SK-N-SH treated with all-trans-retinoic acid at 6 μM for 48 hours (cell line): ENCODE measurements at regions not wholly inside any gene's neighbourhood (a gene's known extent, or its start where the extent isn't known, plus 50 kb on each side); places are given as distances from the start of the nearest gene placed in this dataset.
"Not testable (repeated sequence)": the region's sequence is repeated elsewhere in the genome, so short reads cannot be mapped to it uniquely, and the experiment has no call there.

Source experiments
- ATAC-seq: fragments of 200-7000 bp; cut with Tn5 transposase; 3 replicates; pipeline ENCODE4 v1.9.1; 2020; ENCODE audit warnings: mild to moderate bottlenecking, moderate library complexity
- ARNTL ChIP-seq: fragments of 450-650 bp; formaldehyde crosslinking; IDR thresholded peaks from 2 replicates; pipeline ENCODE4 v1.5.0; 2020; ENCODE audit warnings: low read depth, mild to moderate bottlenecking, moderate library complexity, borderline replicate concordance
- BACH2 ChIP-seq: fragments of 250-450 bp; sonication (Bioruptor Pico); IDR thresholded peaks from 2 replicates; pipeline ENCODE4 v1.9.0; 2021; ENCODE audit warnings: mild to moderate bottlenecking, borderline replicate concordance
- CSDC2 ChIP-seq: fragments of 250-450 bp; sonication (Bioruptor Pico); IDR thresholded peaks from 2 replicates; pipeline ENCODE4 v1.5.0; 2020; ENCODE audit warnings: mild to moderate bottlenecking, moderate library complexity
- ESRRG ChIP-seq: fragments of 250-450 bp; sonication (Bioruptor Pico); IDR thresholded peaks from 2 replicates; pipeline ENCODE4 v1.6.1; 2021; ENCODE audit warnings: mild to moderate bottlenecking
- GLIS3 ChIP-seq: fragments of 250-450 bp; sonication (Bioruptor Pico); IDR thresholded peaks from 2 replicates; pipeline ENCODE4 v1.5.0; 2020; ENCODE audit warnings: mild to moderate bottlenecking, moderate library complexity
- ISL1 ChIP-seq: fragments of 250-450 bp; sonication (Bioruptor Pico); IDR thresholded peaks from 2 replicates; pipeline ENCODE4 v2.1.2; 2022; ENCODE audit warnings: mild to moderate bottlenecking, moderate library complexity
- OSR1 ChIP-seq: fragments of 250-450 bp; sonication (Bioruptor Pico); IDR thresholded peaks from 2 replicates; pipeline ENCODE4 v1.8.0; 2022; ENCODE audit warnings: moderate library complexity, mild to moderate bottlenecking, inconsistent platforms
- PATZ1 ChIP-seq: fragments of 250-450 bp; sonication (Bioruptor Pico); IDR thresholded peaks from 2 replicates; pipeline ENCODE4 v1.8.0; 2020; ENCODE audit warnings: mild to moderate bottlenecking, moderate library complexity, borderline replicate concordance
- PPARA ChIP-seq: fragments of 250-450 bp; sonication (Bioruptor Pico); IDR thresholded peaks from 2 replicates; pipeline ENCODE4 v1.5.0; 2020; ENCODE audit warnings: mild to moderate bottlenecking, borderline replicate concordance
- TCF4 ChIP-seq: fragments of 250-450 bp; sonication (Bioruptor Pico); IDR thresholded peaks from 2 replicates; pipeline ENCODE4 v1.8.0; 2021; ENCODE audit warnings: mild to moderate bottlenecking, moderate library complexity, borderline replicate concordance
- TOX ChIP-seq: fragments of 250-450 bp; sonication (Bioruptor Pico); IDR thresholded peaks from 2 replicates; pipeline ENCODE4 v1.8.0; 2021; ENCODE audit warnings: mild to moderate bottlenecking, moderate library complexity, borderline replicate concordance
- TSHZ2 ChIP-seq: fragments of 250-450 bp; sonication (Bioruptor Pico); IDR thresholded peaks from 2 replicates; pipeline ENCODE4 v1.5.0; 2020; ENCODE audit warnings: mild to moderate bottlenecking, moderate library complexity
- ZC3H10 ChIP-seq: fragments of 250-450 bp; sonication (Bioruptor Pico); IDR thresholded peaks from 2 replicates; pipeline ENCODE4 v1.5.1; 2021; ENCODE audit warnings: mild to moderate bottlenecking, moderate library complexity
- ZFP3 ChIP-seq: fragments of 250-450 bp; sonication (Bioruptor Pico); IDR thresholded peaks from 2 replicates; pipeline ENCODE4 v1.5.0; 2020; ENCODE audit warnings: mild to moderate bottlenecking, moderate library complexity
- ZFP30 ChIP-seq: fragments of 450-650 bp; formaldehyde crosslinking; IDR thresholded peaks from 2 replicates; pipeline ENCODE4 v1.5.0; 2022; ENCODE audit warnings: mild to moderate bottlenecking, moderate library complexity
- ZNF565 ChIP-seq: fragments of 450-650 bp; formaldehyde crosslinking; conservative IDR thresholded peaks from 2 replicates; pipeline ENCODE4 v1.5.0; 2020; ENCODE audit warnings: low read depth, mild to moderate bottlenecking, moderate library complexity
- ZNF70 ChIP-seq: fragments of 450-650 bp; formaldehyde crosslinking; IDR thresholded peaks from 2 replicates; pipeline ENCODE4 v1.5.0; 2020; ENCODE audit warnings: mild to moderate bottlenecking, moderate library complexity
- ZNF8 ChIP-seq: fragments of 450-650 bp; formaldehyde crosslinking; IDR thresholded peaks from 2 replicates; pipeline ENCODE4 v1.5.0; 2020; ENCODE audit warnings: mild to moderate bottlenecking, moderate library complexity
- TF ChIP-seq, protein P1 (sequence below): fragments of 250-450 bp; sonication (Bioruptor Pico); IDR thresholded peaks from 2 replicates; pipeline ENCODE4 v1.5.1; 2020; ENCODE audit warnings: low read depth, mild to moderate bottlenecking, moderate library complexity
- TF ChIP-seq, protein P2 (sequence below): fragments of 250-450 bp; sonication (Bioruptor Pico); IDR thresholded peaks from 2 replicates; pipeline ENCODE4 v1.5.1; 2021; ENCODE audit warnings: mild to moderate bottlenecking, moderate library complexity

DNA sequence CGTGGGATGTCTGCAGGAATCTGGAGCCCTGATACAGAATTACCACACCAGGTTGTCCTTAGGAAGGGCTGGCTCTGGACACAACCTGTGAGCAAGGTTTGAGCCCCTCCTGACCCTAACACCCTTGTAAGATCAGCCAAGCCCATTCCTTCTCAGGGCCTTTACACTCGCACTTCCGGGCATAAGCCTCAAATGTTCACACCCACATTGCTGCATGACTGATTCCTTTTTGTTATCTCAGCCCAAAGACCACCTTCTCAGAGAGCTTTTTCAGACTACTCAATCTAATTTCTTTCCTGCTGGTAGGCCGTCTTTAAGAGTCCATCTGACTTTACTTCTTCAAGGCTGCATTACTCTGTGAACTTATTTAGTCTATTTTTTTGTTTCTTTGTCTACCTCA lies 464.0 kb upstream of the SPRED2 start:
- no peak for ATAC-seq
- TF ChIP-seq CSDC2 (CRISPR knock-in tag) (no peak), ZNF70 (CRISPR knock-in tag) (no peak), OSR1 (CRISPR knock-in tag) (no peak), TCF4 (CRISPR knock-in tag) (no peak), ZFP3 (no peak), ISL1 (CRISPR knock-in tag) (no peak)

- ATAC-seq, result not testable (repeated sequence)
Observed at GRCh38 chr2:65890131-65890530, 457.7 kb upstream of the SPRED2 start.

DNA sequence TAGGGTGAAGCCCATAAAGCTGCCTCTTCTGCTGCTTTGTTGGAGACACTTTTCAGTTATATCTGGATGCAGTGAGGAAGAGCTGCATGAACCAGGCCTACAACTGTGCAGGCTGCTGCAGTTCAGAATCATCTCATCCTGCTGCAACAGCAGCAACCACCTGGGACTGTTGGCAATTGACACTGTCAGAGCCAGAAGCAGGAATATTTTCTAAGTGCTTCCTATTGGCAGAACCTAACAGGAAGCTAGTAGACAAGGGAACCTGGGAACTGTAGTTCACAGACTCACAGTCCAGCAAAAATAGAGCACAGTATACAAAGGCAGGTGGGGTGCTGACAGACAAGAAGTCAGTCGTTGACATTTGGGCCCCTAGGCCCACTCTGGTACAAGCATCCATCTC lies 452.9 kb upstream of the SPRED2 start:
- no peak for ATAC-seq
- TF ChIP-seq ZFP30 (CRISPR knock-in tag) (no peak), ARNTL (no peak), TSHZ2 (CRISPR knock-in tag) (no peak), TOX (CRISPR knock-in tag) (no peak), ESRRG (no peak), PATZ1 (CRISPR knock-in tag) (no peak), PPARA (CRISPR knock-in tag) (no peak), TCF4 (CRISPR knock-in tag) (no peak), ZFP3 (no peak), ZC3H10 (CRISPR knock-in tag) (no peak), ZNF565 (no peak), GLIS3 (CRISPR knock-in tag) (no peak), OSR1 (CRISPR knock-in tag) (no peak), ISL1 (CRISPR knock-in tag) (no peak), BACH2 (CRISPR knock-in tag) (no peak), CSDC2 (CRISPR knock-in tag) (no peak), ZNF8 (CRISPR knock-in tag) (no peak)
- TF ChIP-seq, protein P1, sequence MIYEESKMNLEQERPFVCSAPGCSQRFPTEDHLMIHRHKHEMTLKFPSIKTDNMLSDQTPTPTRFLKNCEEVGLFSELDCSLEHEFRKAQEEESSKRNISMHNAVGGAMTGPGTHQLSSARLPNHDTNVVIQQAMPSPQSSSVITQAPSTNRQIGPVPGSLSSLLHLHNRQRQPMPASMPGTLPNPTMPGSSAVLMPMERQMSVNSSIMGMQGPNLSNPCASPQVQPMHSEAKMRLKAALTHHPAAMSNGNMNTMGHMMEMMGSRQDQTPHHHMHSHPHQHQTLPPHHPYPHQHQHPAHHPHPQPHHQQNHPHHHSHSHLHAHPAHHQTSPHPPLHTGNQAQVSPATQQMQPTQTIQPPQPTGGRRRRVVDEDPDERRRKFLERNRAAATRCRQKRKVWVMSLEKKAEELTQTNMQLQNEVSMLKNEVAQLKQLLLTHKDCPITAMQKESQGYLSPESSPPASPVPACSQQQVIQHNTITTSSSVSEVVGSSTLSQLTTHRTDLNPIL (CRISPR knock-in tag), result no peak

GRCh38 chr2:65881592-65881991 lies 449.2 kb upstream of the SPRED2 start:
- no peak for TF ChIP-seq PATZ1 (CRISPR knock-in tag)
- no peak for TF ChIP-seq ZFP30 (CRISPR knock-in tag)
- no peak for TF ChIP-seq TCF4 (CRISPR knock-in tag)
- TF ChIP-seq ZC3H10 (CRISPR knock-in tag), result no peak
- no peak for TF ChIP-seq ZNF8 (CRISPR knock-in tag)
- TF ChIP-seq, protein P2, sequence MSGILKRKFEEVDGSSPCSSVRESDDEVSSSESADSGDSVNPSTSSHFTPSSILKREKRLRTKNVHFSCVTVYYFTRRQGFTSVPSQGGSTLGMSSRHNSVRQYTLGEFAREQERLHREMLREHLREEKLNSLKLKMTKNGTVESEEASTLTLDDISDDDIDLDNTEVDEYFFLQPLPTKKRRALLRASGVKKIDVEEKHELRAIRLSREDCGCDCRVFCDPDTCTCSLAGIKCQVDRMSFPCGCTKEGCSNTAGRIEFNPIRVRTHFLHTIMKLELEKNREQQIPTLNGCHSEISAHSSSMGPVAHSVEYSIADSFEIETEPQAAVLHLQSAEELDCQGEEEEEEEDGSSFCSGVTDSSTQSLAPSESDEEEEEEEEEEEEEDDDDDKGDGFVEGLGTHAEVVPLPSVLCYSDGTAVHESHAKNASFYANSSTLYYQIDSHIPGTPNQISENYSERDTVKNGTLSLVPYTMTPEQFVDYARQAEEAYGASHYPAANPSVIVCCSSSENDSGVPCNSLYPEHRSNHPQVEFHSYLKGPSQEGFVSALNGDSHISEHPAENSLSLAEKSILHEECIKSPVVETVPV (CRISPR knock-in tag), result no peak
- TF ChIP-seq TSHZ2 (CRISPR knock-in tag), result no peak
- ATAC-seq, result no peak
